ENCODE measurements at regions not wholly inside any gene's neighbourhood (a gene's known extent, or its start where the extent isn't known, plus 50 kb on each side); places are given as distances from the start of the nearest gene placed in this dataset.

GRCh38 chr15:59923508-59923907 lies 80.6 kb upstream of the FOXB1 start:
- ChIA-PET CTCF (interaction anchor here (1.5 kb wide), 1 partner anchor 257 kb away, joined by 5 read pairs; no protein-coding TSS in a partner anchor), POLR2A (no interaction called here)
- H3K9me3 Mint-ChIP-seq, result no peaks in the 10 kb centered on the region
- intact Hi-C loops (cut with micrococcal nuclease), result no loop called here
- ATAC-seq (no peak), DNase-seq (no peak)
- H3K27me3 Mint-ChIP-seq, result peaks cover 14% of the 10 kb centered on the region
- no peak overlapping the region for H3K4me3 Mint-ChIP-seq
- TF ChIP-seq CTCF (IDR thresholded peaks at IDR 0.05), result no peak
- peaks cover 36% of the 10 kb centered on the region for H3K4me1 Mint-ChIP-seq (ENCODE audit: low read depth)
- no peak overlapping the region for H3K27ac Mint-ChIP-seq
- peaks cover 1% of the 10 kb centered on the region for H3K36me3 Mint-ChIP-seq (ENCODE audit: low read depth)

- ChIA-PET CTCF (interaction anchor here (0.6 to 4.7 kb wide), 21 partner anchors 12 to 1852 kb away, joined by 3 to 33 read pairs (median 9); partner anchors contain the start of genes BNIP2 and FOXB1), POLR2A (interaction anchor here (0.7 to 1.7 kb wide), 2 partner anchors 81 to 85 kb away, joined by 3 to 4 read pairs; partner anchors contain the start of gene FOXB1)
- no peak for TF ChIP-seq CTCF (IDR thresholded peaks at IDR 0.05)
- peak; percentile 76 for DNase-seq
- peak overlapping the region; percentile 98 for H3K27ac Mint-ChIP-seq
- peaks cover 38% of the 10 kb centered on the region for H3K4me1 Mint-ChIP-seq (ENCODE audit: low read depth)
- peaks cover 9% of the 10 kb centered on the region for H3K27me3 Mint-ChIP-seq
- peak overlapping the region; percentile 23 for H3K4me3 Mint-ChIP-seq
- H3K9me3 Mint-ChIP-seq, result no peaks in the 10 kb centered on the region
- intact Hi-C loops (cut with micrococcal nuclease), result loop anchor here (5.0 to 10.0 kb wide), 3 partner anchors 83 to 406 kb away; partner anchors contain the start of gene FOXB1
- no peaks in the 10 kb centered on the region for H3K36me3 Mint-ChIP-seq (ENCODE audit: low read depth)
- ATAC-seq, result peak; percentile 85
Observed at GRCh38 chr15:59918994-59919951, 84.8 kb upstream of the FOXB1 start.

- peak; percentile 78 for TF ChIP-seq CTCF (IDR thresholded peaks at IDR 0.05)
- peak; percentile 89 for DNase-seq
- Mint-ChIP-seq H3K27ac (peak overlapping the region; percentile 34), H3K4me3 (no peak overlapping the region), H3K9me3 (no peaks in the 10 kb centered on the region), H3K27me3 (peaks cover 7% of the 10 kb centered on the region), H3K4me1 (ENCODE audit: low read depth) (peaks cover 28% of the 10 kb centered on the region), H3K36me3 (ENCODE audit: low read depth) (no peaks in the 10 kb centered on the region)
- ATAC-seq, result peak; percentile 68
- intact Hi-C loops (cut with micrococcal nuclease), result loop anchor here (2.0 to 10.0 kb wide), 4 partner anchors 85 to 407 kb away; partner anchors contain the start of gene FOXB1
- CTCF ChIA-PET, result interaction anchor here (0.6 to 4.7 kb wide), 58 partner anchors 10 to 411 kb away, joined by 3 to 33 read pairs (median 4); partner anchors contain the start of genes BNIP2 and FOXB1
- POLR2A ChIA-PET, result no interaction called here
Observed at GRCh38 chr15:59917504-59918157, 86.5 kb upstream of the FOXB1 start.

- no peaks in the 10 kb centered on the region for H3K9me3 Mint-ChIP-seq
- ATAC-seq (no peak), DNase-seq (no peak)
- no peak overlapping the region for H3K27ac Mint-ChIP-seq
- intact Hi-C loops (cut with micrococcal nuclease), result loop anchor here (10.0 kb wide), 1 partner anchor 181 kb away; no protein-coding TSS in a partner anchor
- ChIA-PET CTCF (interaction anchor here (1.9 kb wide), 1 partner anchor 12 kb away, joined by 9 read pairs; no protein-coding TSS in a partner anchor), POLR2A (no interaction called here)
- H3K36me3 Mint-ChIP-seq (ENCODE audit: low read depth), result no peaks in the 10 kb centered on the region
- no peak for TF ChIP-seq CTCF (IDR thresholded peaks at IDR 0.05)
- H3K27me3 Mint-ChIP-seq, result peaks cover 20% of the 10 kb centered on the region
- no peak overlapping the region for H3K4me3 Mint-ChIP-seq
- peaks cover 5% of the 10 kb centered on the region for H3K4me1 Mint-ChIP-seq (ENCODE audit: low read depth)
Observed at GRCh38 chr15:59906046-59906445, 98.1 kb upstream of the FOXB1 start.
